Epithelial cell of esophagus (primary cell): ENCODE measurements at regions not wholly inside any gene's neighbourhood (a gene's known extent, or its start where the extent isn't known, plus 50 kb on each side); places are given as distances from the start of the nearest gene placed in this dataset.

Experiments
- DNase-seq: peaks from one replicate; pipeline ENCODE4 v3.0.0; 2010; ENCODE audit warnings: low read depth
- H3K4me3 ChIP-seq: 2 replicates; pipeline ENCODE4 v1.5.1; 2011; ENCODE audit warnings: mild to moderate bottlenecking, low read length, control low read depth
- TF ChIP-seq, protein P1 (sequence below): IDR thresholded peaks from 2 replicates; pipeline ENCODE4 v1.5.1; 2011; ENCODE audit warnings: low read depth, mild to moderate bottlenecking, low read length, control low read depth, inconsistent platforms; ENCODE audit not compliant: insufficient read depth; ENCODE audit errors: missing control alignments

DNA sequence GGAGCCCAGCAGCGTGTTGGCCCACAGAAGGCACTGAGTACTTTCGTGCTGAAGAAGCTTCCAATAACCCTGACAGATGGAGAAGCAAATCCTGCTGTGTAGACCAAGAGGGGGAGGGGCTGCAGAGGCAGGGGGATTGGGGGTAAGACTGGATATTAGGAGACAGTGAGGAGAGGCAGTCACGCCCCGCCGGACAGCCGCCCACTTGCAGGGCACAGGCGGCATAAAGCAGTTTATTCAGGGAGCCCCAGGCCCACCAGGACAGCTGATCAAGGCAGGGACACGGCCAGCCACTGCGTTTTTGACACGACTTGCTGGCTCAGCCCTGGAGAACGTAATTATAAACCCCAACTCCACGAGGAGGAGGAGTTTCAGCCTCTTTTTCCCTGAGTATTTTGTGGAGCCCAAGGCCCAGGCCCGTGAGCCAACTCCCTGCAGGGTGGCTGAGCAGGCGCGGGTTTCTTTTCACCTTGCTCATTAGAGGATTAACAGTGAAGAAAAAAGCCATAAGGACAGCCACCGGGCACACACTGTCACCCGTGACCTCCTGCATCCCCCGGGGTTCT lies 177.9 kb downstream of the TFAP2C start:
- TF ChIP-seq, protein P1, sequence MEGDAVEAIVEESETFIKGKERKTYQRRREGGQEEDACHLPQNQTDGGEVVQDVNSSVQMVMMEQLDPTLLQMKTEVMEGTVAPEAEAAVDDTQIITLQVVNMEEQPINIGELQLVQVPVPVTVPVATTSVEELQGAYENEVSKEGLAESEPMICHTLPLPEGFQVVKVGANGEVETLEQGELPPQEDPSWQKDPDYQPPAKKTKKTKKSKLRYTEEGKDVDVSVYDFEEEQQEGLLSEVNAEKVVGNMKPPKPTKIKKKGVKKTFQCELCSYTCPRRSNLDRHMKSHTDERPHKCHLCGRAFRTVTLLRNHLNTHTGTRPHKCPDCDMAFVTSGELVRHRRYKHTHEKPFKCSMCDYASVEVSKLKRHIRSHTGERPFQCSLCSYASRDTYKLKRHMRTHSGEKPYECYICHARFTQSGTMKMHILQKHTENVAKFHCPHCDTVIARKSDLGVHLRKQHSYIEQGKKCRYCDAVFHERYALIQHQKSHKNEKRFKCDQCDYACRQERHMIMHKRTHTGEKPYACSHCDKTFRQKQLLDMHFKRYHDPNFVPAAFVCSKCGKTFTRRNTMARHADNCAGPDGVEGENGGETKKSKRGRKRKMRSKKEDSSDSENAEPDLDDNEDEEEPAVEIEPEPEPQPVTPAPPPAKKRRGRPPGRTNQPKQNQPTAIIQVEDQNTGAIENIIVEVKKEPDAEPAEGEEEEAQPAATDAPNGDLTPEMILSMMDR = no peak
- no peak overlapping the region for H3K4me3 ChIP-seq
- DNase-seq = no peak

DNA sequence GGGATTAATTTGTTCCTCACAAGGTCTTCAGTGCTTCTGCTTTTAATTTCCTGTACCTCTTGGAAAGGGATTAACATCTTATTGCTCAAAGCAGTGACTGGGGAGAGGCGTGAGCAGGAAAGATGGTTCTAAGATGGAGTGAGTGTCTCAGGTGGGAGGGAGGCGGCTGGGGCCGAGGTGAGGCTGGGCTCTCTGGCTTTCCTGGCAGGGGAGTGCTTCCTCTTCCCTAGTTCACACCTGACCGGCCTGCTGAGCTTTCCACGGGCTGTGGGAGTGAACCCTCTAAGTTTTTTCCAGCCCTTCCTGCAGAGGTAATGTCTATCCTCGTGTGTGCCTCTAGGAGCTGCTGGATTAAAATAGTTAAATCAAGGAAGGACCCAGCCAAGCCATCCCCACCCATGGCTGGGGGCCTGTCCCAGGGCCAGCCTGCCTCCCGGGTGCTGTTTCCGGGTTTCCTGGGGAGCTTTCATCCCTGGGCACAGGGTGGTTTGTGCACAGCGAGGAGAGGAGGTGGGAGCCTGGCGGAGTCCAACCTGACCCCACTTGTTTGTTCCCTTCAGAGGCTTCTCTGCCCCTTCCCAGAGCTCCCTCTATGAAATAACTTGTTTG lies 179.1 kb downstream of the TFAP2C start:
- H3K4me3 ChIP-seq = no peak overlapping the region
- DNase-seq = peak; percentile 39
- TF ChIP-seq, protein P1 = no peak

DNA sequence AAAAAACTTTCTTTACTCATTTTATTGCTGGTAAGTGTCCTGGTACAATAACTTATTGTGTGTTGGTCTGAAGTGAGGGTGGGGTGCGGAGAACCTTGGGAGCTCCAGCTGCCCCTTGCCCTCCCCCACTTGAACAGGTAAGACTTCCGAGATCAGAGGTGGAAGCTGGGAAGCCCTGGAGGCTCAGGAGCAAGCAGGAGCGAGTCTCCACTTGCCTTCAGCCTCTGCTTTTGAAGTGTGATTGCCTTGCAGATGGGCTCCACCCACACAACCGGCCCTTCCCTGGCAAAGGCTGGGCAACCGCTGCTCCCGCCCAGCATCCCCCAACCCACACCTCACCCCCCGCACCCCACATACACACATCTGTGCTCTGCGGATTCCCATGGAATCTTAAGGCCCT lies 179.6 kb downstream of the TFAP2C start:
- TF ChIP-seq, protein P1 = no peak

DNA sequence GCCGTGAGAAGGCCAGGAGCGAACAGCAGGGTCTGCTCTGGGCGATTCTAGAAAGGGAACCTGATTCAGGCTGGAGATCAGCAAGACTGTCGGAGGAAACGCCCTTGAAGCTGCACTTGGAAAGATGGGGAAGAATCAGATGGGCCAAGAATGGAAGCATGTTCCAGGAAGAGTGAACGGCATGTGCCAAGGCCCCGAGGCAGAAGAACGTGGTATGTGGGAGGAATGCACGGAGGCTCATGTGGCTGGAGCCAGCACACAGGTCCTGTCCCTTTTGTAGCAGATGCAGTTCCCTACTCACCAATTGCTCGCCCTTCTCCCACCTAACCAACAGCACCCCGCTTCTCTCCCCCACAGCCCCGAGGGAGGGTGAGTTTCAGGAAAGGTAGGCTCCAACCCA lies 180.6 kb downstream of the TFAP2C start:
- H3K4me3 ChIP-seq = no peak overlapping the region
- TF ChIP-seq, protein P1 = no peak
- DNase-seq = no peak

More for the DNA sequence above, 179.6 kb downstream of the TFAP2C start:
- H3K4me3 ChIP-seq = no peak overlapping the region
- DNase-seq = peak; percentile 90

DNA sequence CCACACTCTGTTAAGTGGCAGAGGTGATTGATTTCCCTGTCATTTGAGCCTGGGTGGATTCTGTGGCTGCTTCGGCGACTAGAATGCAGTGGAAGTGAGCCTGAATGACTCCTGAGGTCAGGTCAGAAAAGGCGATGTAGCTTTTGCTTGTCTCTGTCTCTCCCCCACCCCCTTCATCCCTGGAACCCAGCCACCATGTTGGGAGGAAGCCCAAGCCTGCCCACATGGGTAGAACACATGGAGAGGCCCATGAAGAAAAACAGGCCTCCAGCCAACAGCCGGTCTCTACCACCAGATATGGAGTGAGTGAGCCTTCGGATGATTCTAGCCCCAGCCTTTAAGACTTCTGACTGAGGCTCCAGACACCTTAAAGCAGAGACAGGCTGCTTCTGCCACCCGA lies 181.0 kb downstream of the TFAP2C start:
- TF ChIP-seq, protein P1 = no peak
- DNase-seq = no peak
- H3K4me3 ChIP-seq = no peak overlapping the region

DNA sequence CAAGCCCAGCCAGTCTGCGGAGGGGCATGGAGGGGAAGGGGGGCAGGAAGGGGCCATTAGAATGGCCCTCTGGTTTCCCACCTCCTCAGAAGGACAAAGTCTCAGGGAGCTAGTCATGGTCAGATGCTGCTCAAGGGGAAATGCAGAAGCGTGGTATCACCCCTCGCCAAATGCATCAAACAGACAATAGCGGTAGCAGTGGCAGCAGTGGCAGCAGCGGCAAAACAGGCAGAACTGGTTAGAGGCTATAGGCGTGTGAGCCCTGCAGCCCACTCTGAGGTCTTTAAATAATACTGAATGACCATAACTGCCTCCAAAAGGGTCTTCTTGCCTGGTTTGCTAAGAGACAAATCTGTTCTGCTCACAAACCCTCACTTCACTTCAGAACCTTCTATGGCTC lies 186.7 kb downstream of the TFAP2C start:
- TF ChIP-seq, protein P1 = no peak
- DNase-seq = peak; percentile 21
- no peak overlapping the region for H3K4me3 ChIP-seq

DNA sequence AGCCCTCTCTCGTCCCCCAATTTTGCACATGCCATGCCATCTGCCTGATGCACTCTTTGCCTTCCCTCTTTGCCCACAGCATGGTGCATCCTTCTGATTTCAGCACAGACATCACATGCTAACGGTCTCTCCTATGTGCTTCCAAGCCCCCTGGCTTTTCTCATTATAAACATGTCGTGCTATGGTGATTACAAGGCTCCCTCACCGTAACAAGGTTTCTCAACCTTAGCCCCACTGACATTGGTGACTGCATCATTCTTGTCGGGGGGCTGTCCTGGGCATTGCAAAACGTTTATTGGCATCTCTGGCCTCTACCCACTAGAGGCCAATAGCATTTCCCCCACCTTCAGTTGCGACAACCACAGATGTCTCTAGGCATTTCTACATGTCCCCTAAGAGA lies 187.2 kb downstream of the TFAP2C start:
- DNase-seq = no peak
- TF ChIP-seq, protein P1 = no peak
- no peak overlapping the region for H3K4me3 ChIP-seq
